Activated gamma-delta T cell (primary cell): ENCODE measurements at regions not wholly inside any gene's neighbourhood (a gene's known extent, or its start where the extent isn't known, plus 50 kb on each side); places are given as distances from the start of the nearest gene placed in this dataset.
"Not testable (repeated sequence)": the region's sequence is repeated elsewhere in the genome, so short reads cannot be mapped to it uniquely, and the experiment has no call there.

Experiments
- DNase-seq: peaks from one replicate; lab custom pipeline; 2025; lab: John Stamatoyannopoulos, UW

- DNase-seq: no peak
Observed at GRCh38 chrX:11836284-11836683, 78.2 kb downstream of the MSL3 start.

GRCh38 chrX:11837437-11837836 is 79.4 kb downstream of the MSL3 start:
- DNase-seq: no peak

GRCh38 chrX:11864171-11864570 is 106.1 kb downstream of the MSL3 start:
- DNase-seq: no peak

GRCh38 chrX:11867610-11868345 is 109.7 kb downstream of the MSL3 start:
- no peak for DNase-seq

- no peak for DNase-seq
Observed at GRCh38 chrX:11870789-11871188, 112.8 kb downstream of the MSL3 start.

GRCh38 chrX:11881485-11882170 is 123.6 kb downstream of the MSL3 start:
- no peak for DNase-seq

GRCh38 chrX:11886745-11887144 is 128.7 kb downstream of the MSL3 start:
- no peak for DNase-seq

GRCh38 chrX:11887175-11887574 is 129.1 kb downstream of the MSL3 start:
- no peak for DNase-seq

GRCh38 chrX:11888421-11888820 is 130.4 kb downstream of the MSL3 start:
- no peak for DNase-seq

- DNase-seq: no peak
Observed at GRCh38 chrX:11889791-11890190, 131.8 kb downstream of the MSL3 start.

GRCh38 chrX:11890836-11891514 is 132.9 kb downstream of the MSL3 start:
- peak; percentile 3 for DNase-seq

- DNase-seq: no peak
Observed at GRCh38 chrX:11893933-11894710, 136.1 kb downstream of the MSL3 start.

GRCh38 chrX:11899091-11899490 is 141.1 kb downstream of the MSL3 start:
- DNase-seq: no peak

GRCh38 chrX:11905933-11906332 is 147.9 kb downstream of the MSL3 start:
- not testable (repeated sequence) for DNase-seq

- no peak for DNase-seq
Observed at GRCh38 chrX:11908371-11908770, 150.3 kb downstream of the MSL3 start.

GRCh38 chrX:11913001-11913400 is 155.0 kb downstream of the MSL3 start:
- DNase-seq: no peak

- DNase-seq: no peak
Observed at GRCh38 chrX:11929476-11929875, 171.4 kb downstream of the MSL3 start.

GRCh38 chrX:11932423-11932822 is 174.4 kb downstream of the MSL3 start:
- no peak for DNase-seq

GRCh38 chrX:11934089-11934488 is 176.1 kb downstream of the MSL3 start:
- DNase-seq: no peak

GRCh38 chrX:11941571-11941970 is 183.5 kb downstream of the MSL3 start:
- no peak for DNase-seq

GRCh38 chrX:11944501-11944900 is 186.5 kb downstream of the MSL3 start:
- DNase-seq: no peak

GRCh38 chrX:11949291-11949690 is 189.0 kb upstream of the FRMPD4 start:
- no peak for DNase-seq
